ENCODE measurements at regions not wholly inside any gene's neighbourhood (a gene's known extent, or its start where the extent isn't known, plus 50 kb on each side); places are given as distances from the start of the nearest gene placed in this dataset.

DNA sequence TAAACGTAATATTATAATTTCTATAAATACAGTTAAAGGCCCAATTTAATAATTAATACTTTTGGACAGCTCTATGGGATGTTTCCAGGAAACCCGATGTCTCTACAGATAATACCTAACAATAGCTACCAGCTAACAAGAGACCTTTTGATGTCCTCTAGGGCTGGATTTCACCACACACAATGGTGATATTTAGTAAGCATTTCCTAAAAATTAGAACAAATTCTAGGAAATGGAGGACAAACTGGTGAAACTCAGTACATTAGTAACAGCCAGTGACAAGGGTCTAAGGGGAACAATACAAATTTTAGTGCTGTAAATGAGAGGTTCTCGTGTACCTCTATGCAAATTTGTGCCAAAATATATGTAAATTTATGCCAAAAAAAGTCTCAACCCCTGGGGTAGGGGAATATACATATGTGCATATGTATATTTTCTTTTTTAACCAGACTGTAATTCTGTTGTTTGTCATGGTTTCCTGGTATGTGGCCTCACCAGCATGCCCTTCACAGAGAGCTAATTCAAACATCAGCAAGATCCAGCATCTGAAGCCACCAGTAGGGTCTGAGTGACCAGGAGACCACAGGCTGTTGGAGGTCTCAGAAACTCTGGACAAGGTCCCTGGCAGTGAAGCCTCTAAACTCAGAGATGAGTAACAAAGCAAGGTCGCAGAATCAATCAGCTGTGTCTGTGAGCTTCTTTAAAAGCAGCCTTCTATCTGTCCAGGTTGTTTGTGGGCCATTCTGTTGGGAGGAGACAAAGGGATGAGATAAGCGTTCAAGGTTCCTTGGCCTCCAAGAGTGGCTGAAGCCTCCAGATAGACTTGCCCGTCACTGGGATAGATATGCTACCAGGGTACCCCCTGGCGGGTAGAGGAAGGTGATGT lies 235.1 kb upstream of the RREB1 start:
- Histone ChIP-seq H4K20me1 (ENCODE audit: insufficient read depth) (no peaks in the 10 kb centered on the region), H3K4me3 (ENCODE audit: low read depth in 2 of 2, low read length in 1 of 2) (no peak overlapping the region), H3K4me2 (no peak overlapping the region), H3K9ac (no peak overlapping the region), H3K27ac (ENCODE audit: low read depth in 2 of 2, low read length in 1 of 2) (no peak overlapping the region), H2AFZ (ENCODE audit: low read depth) (no peak overlapping the region), H3K9me3 (no peaks in the 10 kb centered on the region), H3K4me1 (ENCODE audit: control insufficient read depth in 1 of 2, insufficient read depth in 2 of 2, low read depth in 1 of 2, low read length in 1 of 2) (no peaks in the 10 kb centered on the region), H3K9me2 (no peaks in the 10 kb centered on the region), H3K79me2 (ENCODE audit: insufficient read depth) (no peaks in the 10 kb centered on the region), H3K27me3 (ENCODE audit: insufficient read depth) (no peaks in the 10 kb centered on the region), H3K36me3 (replicated peaks in 1 of 2; ENCODE audit: control insufficient read depth in 1 of 2, insufficient read depth in 2 of 2, low read length in 1 of 2) (no peaks in the 10 kb centered on the region), H3F3A (replicated peaks; ENCODE audit: insufficient read depth) (no peaks in the 10 kb centered on the region)
- CTCF ChIA-PET: interaction anchor here (0.7 kb wide), 1 partner anchor 11 kb away, joined by 3 read pairs; no protein-coding TSS in a partner anchor
- TF ChIP-seq EP300 (IDR thresholded peaks at IDR 0.05; ENCODE audit: borderline replicate concordance in 1 of 2, low read depth in 1 of 2, low read length in 1 of 2) (no peak), RAD21 (IDR thresholded peaks at IDR 0.05; ENCODE audit: low read length) (no peak), FOSL2 (IDR thresholded peaks at IDR 0.05; ENCODE audit: borderline replicate concordance, low read depth) (no peak), JUND (IDR thresholded peaks at IDR 0.05) (no peak), SMC3 (IDR thresholded peaks at IDR 0.05; ENCODE audit: low read depth, low read length) (no peak), POLR2AphosphoS5 (IDR thresholded peaks at IDR 0.05; ENCODE audit: low read depth, low read length) (no peak), CHD2 (IDR thresholded peaks at IDR 0.05; ENCODE audit: low read length, partially characterized antibody) (no peak), SIN3A (IDR thresholded peaks at IDR 0.05; ENCODE audit: borderline replicate concordance, low read depth, low read length) (no peak), RXRA (IDR thresholded peaks at IDR 0.05; ENCODE audit: borderline replicate concordance, low read depth) (no peak), TCF12 (IDR thresholded peaks at IDR 0.05) (no peak)
- no peak for DNase-seq
- POLR2A ChIA-PET: no interaction called here
- WGBS (ENCODE audit: low lambda C conversion rate): 29% methylated on average over 6 of the region's 7 CpGs

DNA sequence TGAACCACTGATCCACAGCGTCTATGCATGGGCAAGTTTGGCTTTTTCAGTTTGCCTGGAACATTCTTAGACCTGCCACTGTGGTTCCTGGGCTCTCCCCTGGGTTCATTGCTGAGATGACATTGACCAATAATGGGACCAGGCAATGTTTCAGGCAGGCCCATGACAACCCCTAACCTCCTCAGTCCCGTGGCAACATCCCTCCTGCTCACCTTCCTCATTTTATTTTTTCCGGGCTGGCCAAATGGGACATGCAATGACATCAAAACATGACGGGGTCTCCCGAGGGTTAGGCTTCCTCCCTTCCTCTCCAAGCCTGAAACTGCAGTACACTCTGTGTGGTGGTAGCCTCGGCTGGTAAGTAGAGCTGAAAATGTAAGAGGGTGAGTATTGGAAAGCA lies 234.0 kb upstream of the RREB1 start:
- Histone ChIP-seq H3K9ac (no peak overlapping the region), H3K4me1 (ENCODE audit: control insufficient read depth in 1 of 2, insufficient read depth in 2 of 2, low read depth in 1 of 2, low read length in 1 of 2) (no peaks in the 10 kb centered on the region), H3F3A (replicated peaks; ENCODE audit: insufficient read depth) (no peaks in the 10 kb centered on the region), H3K9me3 (no peaks in the 10 kb centered on the region), H3K79me2 (ENCODE audit: insufficient read depth) (no peaks in the 10 kb centered on the region), H3K4me3 (ENCODE audit: low read depth in 2 of 2, low read length in 1 of 2) (no peak overlapping the region), H3K36me3 (replicated peaks in 1 of 2; ENCODE audit: control insufficient read depth in 1 of 2, insufficient read depth in 2 of 2, low read length in 1 of 2) (no peaks in the 10 kb centered on the region), H3K27me3 (ENCODE audit: insufficient read depth) (no peaks in the 10 kb centered on the region), H2AFZ (ENCODE audit: low read depth) (no peak overlapping the region), H4K20me1 (ENCODE audit: insufficient read depth) (no peaks in the 10 kb centered on the region), H3K4me2 (no peak overlapping the region), H3K27ac (ENCODE audit: low read depth in 2 of 2, low read length in 1 of 2) (no peak overlapping the region), H3K9me2 (no peaks in the 10 kb centered on the region)
- no peak for DNase-seq
- ChIA-PET POLR2A (no interaction called here), CTCF (interaction anchor here (0.9 kb wide), 1 partner anchor 14 kb away, joined by 3 read pairs; no protein-coding TSS in a partner anchor)
- 37% methylated on average over 6 of the region's 6 CpGs for WGBS (ENCODE audit: low lambda C conversion rate)
- TF ChIP-seq YY1 (IDR thresholded peaks at IDR 0.05; ENCODE audit: low read depth) (no peak), SMC3 (IDR thresholded peaks at IDR 0.05; ENCODE audit: low read depth, low read length) (no peak), MEF2A (IDR thresholded peaks at IDR 0.05; ENCODE audit: borderline replicate concordance, low read depth) (no peak)

Data from SK-N-SH (cell line).